ENCODE measurements at regions not wholly inside any gene's neighbourhood (a gene's known extent, or its start where the extent isn't known, plus 50 kb on each side); places are given as distances from the start of the nearest gene placed in this dataset.
"Not testable (repeated sequence)": the region's sequence is repeated elsewhere in the genome, so short reads cannot be mapped to it uniquely, and the experiment has no call there.

DNA sequence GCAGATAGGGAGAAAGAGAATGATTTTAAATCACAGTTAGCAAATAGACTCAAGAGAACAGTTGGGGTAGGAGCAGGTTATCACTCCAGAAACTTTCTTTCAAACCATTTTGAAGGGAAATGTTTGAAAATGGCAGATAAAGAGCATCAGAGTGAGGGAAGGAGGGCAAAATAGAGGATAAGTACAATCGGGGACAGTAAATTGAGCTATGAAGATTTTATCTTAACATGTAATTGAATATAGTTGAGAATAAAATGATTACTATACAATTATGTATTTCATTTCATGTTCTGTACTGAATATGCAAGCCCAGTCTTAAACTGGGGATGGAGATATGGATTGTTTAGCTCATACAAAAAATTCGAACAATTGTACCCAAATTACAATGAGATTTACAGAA is 54.0 kb downstream of the MAP10 start:
- DNase-seq: no peak
- peaks cover 4% of the 10 kb centered on the region for H3K27me3 Mint-ChIP-seq
- ChIA-PET CTCF (interaction anchor here (0.6 kb wide), 1 partner anchor 431 kb away, joined by 6 read pairs; no protein-coding TSS in a partner anchor), POLR2A (no interaction called here)
- H3K27ac Mint-ChIP-seq: no peak overlapping the region
- no peak overlapping the region for H3K4me3 Mint-ChIP-seq
- no peaks in the 10 kb centered on the region for H3K9me3 Mint-ChIP-seq
- H3K4me1 Mint-ChIP-seq: no peaks in the 10 kb centered on the region
- H3K36me3 Mint-ChIP-seq (ENCODE audit: low read depth): no peaks in the 10 kb centered on the region

- Mint-ChIP-seq H3K36me3 (ENCODE audit: low read depth) (no peaks in the 10 kb centered on the region), H3K4me1 (no peaks in the 10 kb centered on the region), H3K27me3 (peaks cover 7% of the 10 kb centered on the region), H3K4me3 (no peak overlapping the region), H3K9me3 (no peaks in the 10 kb centered on the region), H3K27ac (no peak overlapping the region)
- ChIA-PET CTCF (no interaction called here), POLR2A (no interaction called here)
- no peak for DNase-seq
Observed at GRCh38 chr1:232861107-232861506, 55.9 kb downstream of the MAP10 start.

DNA sequence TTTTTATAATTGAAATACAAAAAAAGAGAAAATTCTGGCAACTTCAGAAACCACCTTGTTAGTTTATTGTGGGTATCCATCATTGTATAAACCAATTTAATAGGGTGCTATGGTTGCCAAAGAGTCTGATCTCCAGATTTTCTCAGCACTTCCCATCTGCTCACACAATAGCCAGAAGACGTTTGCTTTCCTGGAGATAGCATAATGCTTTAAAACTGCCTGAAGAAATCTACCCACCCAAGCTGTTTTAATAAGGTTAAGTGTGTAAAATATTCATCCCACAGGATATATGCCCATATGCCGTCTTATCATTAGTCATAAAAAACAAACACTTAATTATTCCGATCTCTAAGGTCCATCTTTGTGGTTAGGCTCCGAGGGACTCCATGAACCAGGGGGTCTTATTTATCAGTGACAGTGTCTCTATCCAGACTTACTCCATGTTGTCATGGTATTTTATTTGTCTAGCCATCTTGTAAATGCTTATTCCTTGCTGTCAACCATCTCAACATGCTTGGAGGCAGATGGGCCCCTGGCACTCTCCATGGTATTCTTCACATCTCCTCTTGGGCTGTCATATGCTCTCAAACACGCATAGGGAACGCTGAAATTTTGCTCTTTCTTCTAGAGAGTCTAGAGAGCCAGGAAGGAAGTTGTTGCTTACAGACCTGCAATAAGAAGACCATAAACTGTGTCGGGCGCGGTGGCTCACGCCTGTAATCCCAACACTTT is 58.5 kb downstream of the MAP10 start:
- peaks cover 7% of the 10 kb centered on the region for H3K27me3 Mint-ChIP-seq
- no peaks in the 10 kb centered on the region for H3K4me1 Mint-ChIP-seq
- H3K4me3 Mint-ChIP-seq: no peak overlapping the region
- H3K9me3 Mint-ChIP-seq: no peaks in the 10 kb centered on the region
- ChIA-PET CTCF (no interaction called here), POLR2A (no interaction called here)
- DNase-seq: no peak
- no peaks in the 10 kb centered on the region for H3K36me3 Mint-ChIP-seq (ENCODE audit: low read depth)
- no peak overlapping the region for H3K27ac Mint-ChIP-seq

DNA sequence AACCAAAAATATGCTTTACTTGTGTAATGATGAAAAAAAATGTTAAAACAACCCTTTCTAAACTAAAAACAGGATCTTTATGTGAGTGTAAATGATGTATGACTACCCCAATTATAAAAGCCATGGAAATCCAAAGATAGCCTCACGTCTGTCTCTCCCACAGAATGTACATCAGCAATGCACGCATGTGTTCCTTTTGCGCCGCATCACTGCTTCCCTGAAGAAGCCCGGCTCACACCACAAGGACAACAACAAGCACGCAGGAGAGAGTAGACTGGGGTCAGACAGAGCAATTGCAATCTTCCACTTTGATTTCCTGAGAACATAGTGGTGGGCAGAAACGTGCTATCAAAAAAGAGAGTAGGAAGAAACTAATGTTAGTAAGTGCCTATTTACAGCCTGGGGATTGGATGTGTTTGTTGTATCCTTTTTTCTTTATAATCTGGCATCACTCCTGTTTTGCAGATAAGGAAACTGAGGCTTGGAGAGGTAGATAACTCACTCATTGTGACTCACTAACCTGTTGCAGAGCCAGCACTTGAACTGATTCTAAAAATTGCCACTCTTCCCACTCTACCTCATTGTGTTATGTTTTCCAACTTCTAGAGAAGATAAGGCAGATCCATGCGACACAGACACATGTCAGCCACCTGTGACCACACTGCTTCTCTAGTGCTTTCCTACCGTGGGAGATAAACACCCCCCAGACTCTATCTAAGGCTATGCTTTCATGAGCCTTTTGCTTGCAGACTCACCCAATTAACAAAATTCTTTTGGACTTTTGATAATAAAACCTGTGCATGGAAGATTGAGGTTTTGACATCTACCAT is 60.1 kb downstream of the MAP10 start:
- CTCF ChIA-PET: no interaction called here
- POLR2A ChIA-PET: no interaction called here
- H3K4me1 Mint-ChIP-seq: no peaks in the 10 kb centered on the region
- H3K9me3 Mint-ChIP-seq: no peaks in the 10 kb centered on the region
- no peak overlapping the region for H3K4me3 Mint-ChIP-seq
- H3K27ac Mint-ChIP-seq: no peak overlapping the region
- no peak for DNase-seq
- peaks cover 3% of the 10 kb centered on the region for H3K27me3 Mint-ChIP-seq
- H3K36me3 Mint-ChIP-seq (ENCODE audit: low read depth): no peaks in the 10 kb centered on the region

- DNase-seq: no peak
- Mint-ChIP-seq H3K36me3 (ENCODE audit: low read depth) (no peaks in the 10 kb centered on the region), H3K9me3 (no peaks in the 10 kb centered on the region), H3K27me3 (peaks cover 3% of the 10 kb centered on the region), H3K27ac (no peak overlapping the region), H3K4me3 (no peak overlapping the region), H3K4me1 (no peaks in the 10 kb centered on the region)
- CTCF ChIA-PET: no interaction called here
- POLR2A ChIA-PET: no interaction called here
Observed at GRCh38 chr1:232868793-232869491, 63.7 kb downstream of the MAP10 start.

- POLR2A ChIA-PET; H3K9me3 Mint-ChIP-seq; H3K27ac Mint-ChIP-seq; CTCF ChIA-PET; H3K27me3 Mint-ChIP-seq; DNase-seq; H3K4me1 Mint-ChIP-seq; H3K36me3 Mint-ChIP-seq (ENCODE audit: low read depth); H3K4me3 Mint-ChIP-seq: not testable (repeated sequence)
Observed at GRCh38 chr1:232871291-232871969, 66.2 kb downstream of the MAP10 start.

DNA sequence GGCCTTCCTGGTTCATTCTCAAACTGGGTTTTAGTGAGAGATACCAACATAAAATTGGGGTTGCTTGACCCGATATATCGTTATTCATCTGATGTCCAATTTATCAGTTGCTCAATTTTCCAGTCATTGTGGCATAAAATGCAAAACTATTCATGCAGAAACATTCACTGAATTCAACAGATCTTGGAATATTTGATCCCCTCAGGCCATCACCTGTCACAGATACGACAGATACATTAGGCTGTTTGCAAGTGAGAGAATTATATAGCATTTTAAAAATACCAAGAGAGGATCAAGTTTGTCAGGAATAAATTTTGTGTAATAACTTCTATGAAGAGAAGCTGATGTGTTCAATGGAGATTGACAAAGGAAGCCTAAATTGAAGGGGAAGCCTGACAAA is 67.1 kb downstream of the MAP10 start:
- Mint-ChIP-seq H3K4me1 (peaks cover 7% of the 10 kb centered on the region), H3K4me3 (no peak overlapping the region), H3K9me3 (no peaks in the 10 kb centered on the region), H3K36me3 (ENCODE audit: low read depth) (no peaks in the 10 kb centered on the region), H3K27me3 (no peaks in the 10 kb centered on the region), H3K27ac (no peak overlapping the region)
- POLR2A ChIA-PET: no interaction called here
- DNase-seq: no peak
- CTCF ChIA-PET: no interaction called here

DNA sequence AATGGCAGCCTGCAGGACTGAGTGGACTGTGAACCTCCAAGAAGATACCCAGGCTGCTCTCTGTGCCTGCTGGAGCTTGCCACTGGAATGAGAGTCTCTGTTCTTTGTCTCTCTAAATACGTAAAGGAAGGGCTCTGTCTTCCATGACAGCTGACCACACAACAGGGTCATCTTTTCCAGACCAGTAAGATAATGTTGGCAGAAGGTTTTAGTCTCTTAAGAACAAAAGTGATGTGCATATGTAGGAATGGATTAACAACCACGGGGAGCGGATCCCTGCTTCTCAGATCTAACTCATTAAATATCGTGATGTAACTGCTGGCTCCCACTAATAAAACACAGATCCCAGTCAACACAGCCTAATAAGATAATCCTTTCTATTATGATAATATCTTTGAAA is 67.5 kb downstream of the MAP10 start:
- no peak overlapping the region for H3K27ac Mint-ChIP-seq

GRCh38 chr1:232873412-232873811 is 68.2 kb downstream of the MAP10 start:
- ChIA-PET POLR2A (no interaction called here), CTCF (no interaction called here)
- H3K27me3 Mint-ChIP-seq: no peaks in the 10 kb centered on the region
- no peak overlapping the region for H3K4me3 Mint-ChIP-seq
- no peaks in the 10 kb centered on the region for H3K9me3 Mint-ChIP-seq
- no peak for DNase-seq
- no peaks in the 10 kb centered on the region for H3K36me3 Mint-ChIP-seq (ENCODE audit: low read depth)
- H3K27ac Mint-ChIP-seq: no peak overlapping the region
- peaks cover 10% of the 10 kb centered on the region for H3K4me1 Mint-ChIP-seq

More for the DNA sequence above, 67.5 kb downstream of the MAP10 start:
- H3K27me3 Mint-ChIP-seq: no peaks in the 10 kb centered on the region
- no peak for DNase-seq
- no peak overlapping the region for H3K4me3 Mint-ChIP-seq
- ChIA-PET CTCF (no interaction called here), POLR2A (no interaction called here)
- peaks cover 10% of the 10 kb centered on the region for H3K4me1 Mint-ChIP-seq
- no peaks in the 10 kb centered on the region for H3K36me3 Mint-ChIP-seq (ENCODE audit: low read depth)
- no peaks in the 10 kb centered on the region for H3K9me3 Mint-ChIP-seq

DNA sequence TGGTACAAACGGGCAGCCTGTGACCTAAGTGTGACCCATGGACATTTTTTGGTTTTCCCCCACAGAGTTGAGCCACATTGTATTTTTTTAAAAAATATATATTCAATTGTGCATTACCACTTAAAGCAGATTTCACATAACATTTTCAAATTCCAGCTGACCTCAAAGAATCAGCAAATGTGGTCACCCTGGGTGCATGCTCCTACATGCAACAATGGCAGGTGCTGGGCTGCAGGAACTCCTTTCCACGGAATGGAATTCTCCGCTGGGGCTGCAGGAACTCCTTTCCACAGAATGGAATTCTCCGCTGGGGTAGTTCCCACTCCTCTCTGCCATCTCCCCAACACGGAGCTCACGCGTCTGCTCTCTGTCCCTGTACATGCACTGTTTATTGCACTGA is 68.7 kb downstream of the MAP10 start:
- DNase-seq: no peak
- Mint-ChIP-seq H3K27ac (no peak overlapping the region), H3K27me3 (no peaks in the 10 kb centered on the region), H3K36me3 (ENCODE audit: low read depth) (no peaks in the 10 kb centered on the region), H3K9me3 (no peaks in the 10 kb centered on the region), H3K4me3 (no peak overlapping the region), H3K4me1 (peaks cover 10% of the 10 kb centered on the region)
- POLR2A ChIA-PET: no interaction called here
- CTCF ChIA-PET: no interaction called here

DNA sequence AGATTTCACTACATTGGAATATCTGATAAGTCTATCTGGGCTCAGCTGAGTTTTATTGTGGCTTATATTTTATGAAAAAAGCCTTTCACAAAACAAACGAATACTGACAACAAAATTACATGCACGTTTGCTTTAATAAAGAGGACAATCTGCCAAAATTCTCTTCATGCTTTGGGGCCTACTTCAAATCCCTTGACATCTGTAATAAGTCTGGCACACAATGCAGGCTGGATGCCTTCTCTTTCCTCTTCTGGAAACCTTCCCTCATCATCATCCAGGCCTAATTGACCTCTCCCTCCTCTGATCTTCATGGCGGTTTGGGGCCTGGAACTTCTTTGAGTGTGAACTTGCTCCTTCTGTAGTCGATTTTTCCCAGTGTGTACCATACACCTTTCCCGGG is 70.3 kb downstream of the MAP10 start:
- Mint-ChIP-seq H3K4me1 (peaks cover 10% of the 10 kb centered on the region), H3K27me3 (no peaks in the 10 kb centered on the region), H3K36me3 (ENCODE audit: low read depth) (no peaks in the 10 kb centered on the region), H3K27ac (no peak overlapping the region), H3K4me3 (no peak overlapping the region), H3K9me3 (no peaks in the 10 kb centered on the region)
- CTCF ChIA-PET: no interaction called here
- POLR2A ChIA-PET: no interaction called here
- no peak for DNase-seq

GRCh38 chr1:232876506-232877364 is 71.5 kb downstream of the MAP10 start:
- peaks cover 10% of the 10 kb centered on the region for H3K4me1 Mint-ChIP-seq
- no peak overlapping the region for H3K27ac Mint-ChIP-seq
- H3K27me3 Mint-ChIP-seq: no peaks in the 10 kb centered on the region
- no peaks in the 10 kb centered on the region for H3K36me3 Mint-ChIP-seq (ENCODE audit: low read depth)
- H3K4me3 Mint-ChIP-seq: no peak overlapping the region
- H3K9me3 Mint-ChIP-seq: no peaks in the 10 kb centered on the region
- no peak for DNase-seq
- ChIA-PET POLR2A (no interaction called here), CTCF (no interaction called here)
